ENCODE measurements at regions not wholly inside any gene's neighbourhood (a gene's known extent, or its start where the extent isn't known, plus 50 kb on each side); places are given as distances from the start of the nearest gene placed in this dataset.

- TF ChIP-seq RELA (IDR thresholded peaks at IDR 0.05; ENCODE audit: borderline replicate concordance, partially characterized antibody) = no peak
- no peak for TF ChIP-seq POLR2AphosphoS5 (IDR thresholded peaks at IDR 0.05; ENCODE audit: low read length)
- no peak for TF ChIP-seq BHLHE40 (IDR thresholded peaks at IDR 0.05; ENCODE audit: borderline replicate concordance in 1 of 2, low read depth in 2 of 2, low read length in 1 of 2)
Observed at GRCh38 chr13:59425211-59425741, 738.5 kb downstream of the DIAPH3 start.
